Keratinocyte (primary cell): ENCODE measurements at regions not wholly inside any gene's neighbourhood (a gene's known extent, or its start where the extent isn't known, plus 50 kb on each side); places are given as distances from the start of the nearest gene placed in this dataset.

Experiments used
- CTCF ChIP-seq, 3 experiments: IDR thresholded peaks in 1 of 3; conservative IDR thresholded peaks in 1 of 3; optimal IDR thresholded peaks in 1 of 3; 2 replicates in 2 of 3; 3 replicates in 1 of 3; pipeline versions ENCODE3 to v1.5.1; 2011; ENCODE audit warnings: low read length in 3 of 3, mild to moderate bottlenecking in 3 of 3, moderate library complexity in 2 of 3, control low read depth in 1 of 3, inconsistent platforms in 1 of 3; ENCODE audit not compliant: insufficient read depth in 2 of 3; ENCODE audit errors: extremely low read depth in 1 of 3
- EZH2 ChIP-seq: IDR thresholded peaks from one replicate; pipeline ENCODE4 v1.6.1; 2012; ENCODE audit warnings: inconsistent platforms, mild to moderate bottlenecking, low read length, moderate library complexity

- TF ChIP-seq CTCF (optimal IDR thresholded peaks at IDR 0.05 in 1 of 3, IDR thresholded peaks at IDR 0.05 in 1 of 3, conservative IDR thresholded peaks at IDR 0.05 in 1 of 3; ENCODE audit: extremely low read depth in 1 of 3, insufficient read depth in 2 of 3, low read length in 3 of 3) (no peak), EZH2 (no peak)
Observed at GRCh38 chr5:23158179-23158578, 305.0 kb upstream of the CDH12 start.
